GM12873 (cell line): ENCODE measurements at regions not wholly inside any gene's neighbourhood (a gene's known extent, or its start where the extent isn't known, plus 50 kb on each side); places are given as distances from the start of the nearest gene placed in this dataset.

Source experiments
- CTCF ChIP-seq: IDR thresholded peaks from 2 replicates; pipeline ENCODE4 v1.5.1; 2012; ENCODE audit warnings: low read depth, mild to moderate bottlenecking, moderate library complexity, low read length, control low read depth; ENCODE audit not compliant: insufficient read depth; ENCODE audit errors: missing control alignments

- TF ChIP-seq CTCF: no peak
Observed at GRCh38 chr17:11081342-11081741, 159.7 kb upstream of the SHISA6 start.

GRCh38 chr17:11077673-11078072 is 163.3 kb upstream of the SHISA6 start:
- no peak for TF ChIP-seq CTCF

- no peak for TF ChIP-seq CTCF
Observed at GRCh38 chr17:11074451-11074850, 166.6 kb upstream of the SHISA6 start.

GRCh38 chr17:11056926-11057325 is 184.1 kb upstream of the SHISA6 start:
- TF ChIP-seq CTCF: no peak

- TF ChIP-seq CTCF: no peak
Observed at GRCh38 chr17:11053846-11054245, 187.2 kb upstream of the SHISA6 start.

GRCh38 chr17:11049539-11049938 is 191.5 kb upstream of the SHISA6 start:
- TF ChIP-seq CTCF: no peak

- no peak for TF ChIP-seq CTCF
Observed at GRCh38 chr17:11047228-11047627, 193.8 kb upstream of the SHISA6 start.
